ENCODE measurements at regions not wholly inside any gene's neighbourhood (a gene's known extent, or its start where the extent isn't known, plus 50 kb on each side); places are given as distances from the start of the nearest gene placed in this dataset.
"Not testable (repeated sequence)": the region's sequence is repeated elsewhere in the genome, so short reads cannot be mapped to it uniquely, and the experiment has no call there.

- DNase-seq: no peak
Measured at GRCh38 chr15:98025237-98025636, 64.7 kb downstream of the ARRDC4 start.

- no peak for DNase-seq
Measured at GRCh38 chr15:98034731-98035130, 74.2 kb downstream of the ARRDC4 start.

DNA sequence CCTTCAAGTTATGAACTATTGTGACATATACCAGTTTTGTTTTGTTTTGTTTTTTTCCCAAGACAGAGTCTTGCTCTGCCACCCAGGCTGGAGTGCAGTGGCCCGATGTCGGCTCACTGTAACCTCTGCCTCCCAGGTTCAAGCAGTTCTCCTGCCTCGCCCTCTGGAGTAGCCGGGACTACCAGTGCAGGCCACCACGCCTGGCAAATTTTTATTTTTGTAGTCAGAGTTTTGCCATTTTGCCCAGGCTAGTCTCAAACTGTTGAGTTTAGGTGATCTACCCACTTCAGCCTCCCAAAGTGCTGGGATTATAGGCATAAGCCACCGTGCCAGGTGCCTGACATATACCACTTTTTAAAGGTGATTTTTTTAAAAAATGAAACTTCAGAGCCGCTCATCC, 74.6 kb downstream of the ARRDC4 start:
- no peak for DNase-seq

DNA sequence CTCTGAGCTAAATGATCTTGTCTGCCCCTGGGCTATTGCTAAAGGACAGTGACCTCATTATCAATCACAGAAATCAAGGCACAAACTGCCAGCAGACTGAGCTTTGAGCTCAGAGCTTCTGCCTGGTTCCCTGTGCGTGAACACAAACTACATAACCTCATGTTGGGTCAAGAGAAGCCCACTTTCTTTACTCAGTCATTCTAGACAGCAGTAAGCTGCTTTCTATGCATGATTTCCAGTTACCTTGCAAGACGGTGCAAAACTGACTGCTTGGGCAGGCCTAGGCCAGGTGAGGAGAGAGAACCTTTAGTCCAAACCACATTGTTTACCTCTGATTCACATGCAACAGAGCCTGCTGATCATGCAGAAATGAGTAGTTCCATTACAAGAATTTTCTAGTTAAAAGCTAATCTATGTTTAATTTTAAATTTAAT, 75.1 kb downstream of the ARRDC4 start:
- no peak for DNase-seq

DNA sequence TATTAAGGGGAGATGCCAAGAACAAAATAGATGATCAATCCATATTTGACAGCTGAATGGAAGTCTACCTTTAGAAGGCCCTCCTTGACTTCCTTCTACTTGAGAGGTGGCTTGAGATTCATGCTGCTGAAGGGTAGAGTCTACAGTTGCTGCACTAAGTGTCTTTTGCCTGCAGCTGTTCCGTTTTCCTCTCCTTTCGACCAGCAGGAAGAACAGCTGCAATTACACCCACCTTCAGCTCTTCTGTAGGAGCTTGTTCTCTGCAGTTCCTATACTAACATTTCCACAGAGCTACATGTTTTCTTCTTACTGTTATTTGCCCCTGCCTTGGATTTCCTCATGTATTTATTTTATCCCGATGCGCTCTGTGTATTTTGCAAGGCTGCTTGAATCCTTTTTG, 79.1 kb downstream of the ARRDC4 start:
- no peak for DNase-seq

- DNase-seq: no peak
Measured at GRCh38 chr15:98040146-98040545, 79.6 kb downstream of the ARRDC4 start.

DNA sequence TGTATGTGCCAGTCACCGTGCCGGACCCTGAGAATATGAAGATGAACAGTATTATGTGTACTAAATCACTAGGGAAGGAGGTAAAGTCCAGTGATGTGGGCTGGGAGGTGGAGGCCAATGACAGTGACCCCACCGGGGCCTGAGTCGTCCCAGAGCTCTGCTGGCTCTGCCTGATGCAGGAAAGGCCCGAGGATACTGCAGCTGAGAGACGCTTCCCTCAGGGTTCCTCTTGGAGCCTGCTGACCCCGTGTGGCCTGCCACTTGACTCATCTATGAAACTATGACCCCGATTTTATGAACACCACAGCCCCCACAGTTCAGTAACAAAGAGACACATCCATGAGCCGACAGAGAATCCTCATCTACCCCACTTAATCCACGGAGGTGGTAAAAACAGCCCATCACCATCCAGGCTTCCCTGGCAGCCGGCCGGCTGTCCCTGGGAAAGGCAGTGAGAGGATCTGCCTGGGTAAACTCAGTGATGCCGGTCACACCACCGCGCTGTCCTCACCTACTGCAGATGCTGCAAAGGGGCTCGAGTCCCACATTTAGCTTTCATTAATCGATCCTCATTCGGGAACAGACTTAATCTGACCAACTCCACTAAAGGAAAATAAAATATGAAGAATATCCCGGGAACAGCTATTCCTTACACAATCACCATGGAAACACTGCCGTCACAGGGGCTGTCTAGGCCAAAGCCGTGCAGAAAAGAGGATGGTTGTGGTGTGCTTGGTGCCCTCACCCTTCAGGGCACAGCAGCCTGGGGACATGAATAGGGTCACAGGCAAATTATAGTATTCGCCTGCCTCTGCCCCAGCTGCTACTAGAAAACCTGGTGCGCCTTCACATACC, 82.9 kb downstream of the ARRDC4 start:
- no peak for DNase-seq

DNA sequence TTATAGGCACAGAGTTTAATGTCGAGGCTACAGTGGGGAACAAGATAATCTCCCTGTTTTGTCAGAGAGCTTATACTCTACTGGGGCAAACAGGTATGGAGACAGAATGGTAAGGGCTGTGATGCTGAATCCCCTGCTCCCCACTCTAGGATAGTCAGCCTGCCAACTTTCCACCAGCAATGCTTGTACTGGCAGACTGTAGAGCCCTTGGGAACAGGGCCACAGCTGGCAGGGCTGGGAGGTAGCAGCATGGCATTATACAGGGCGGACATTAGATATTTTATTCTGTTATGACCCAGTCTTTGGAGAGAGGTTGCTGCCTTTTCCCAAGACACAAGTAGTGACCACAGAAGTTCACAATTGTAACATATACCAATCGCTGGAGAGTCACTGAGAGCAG, 91.2 kb downstream of the ARRDC4 start:
- no peak for DNase-seq

DNA sequence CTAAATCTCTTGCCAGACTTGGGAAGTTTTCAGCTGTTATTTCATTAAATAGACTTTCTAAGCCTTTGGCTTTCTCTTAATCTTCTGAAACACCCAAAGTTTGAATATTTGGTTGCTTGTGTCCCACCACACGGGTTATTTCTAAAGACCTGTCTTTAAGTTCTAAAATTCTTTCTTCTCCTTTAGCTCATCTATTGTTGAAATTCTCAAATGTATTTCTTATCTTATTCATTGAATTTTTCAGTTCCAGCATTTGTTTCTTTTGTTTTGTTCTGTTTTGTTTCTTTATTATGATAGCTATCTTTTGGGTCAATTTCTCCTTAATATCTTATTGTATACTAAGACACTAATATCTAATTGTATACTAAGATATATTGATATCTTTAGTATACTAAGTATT, 97.0 kb downstream of the ARRDC4 start:
- DNase-seq: no peak

DNA sequence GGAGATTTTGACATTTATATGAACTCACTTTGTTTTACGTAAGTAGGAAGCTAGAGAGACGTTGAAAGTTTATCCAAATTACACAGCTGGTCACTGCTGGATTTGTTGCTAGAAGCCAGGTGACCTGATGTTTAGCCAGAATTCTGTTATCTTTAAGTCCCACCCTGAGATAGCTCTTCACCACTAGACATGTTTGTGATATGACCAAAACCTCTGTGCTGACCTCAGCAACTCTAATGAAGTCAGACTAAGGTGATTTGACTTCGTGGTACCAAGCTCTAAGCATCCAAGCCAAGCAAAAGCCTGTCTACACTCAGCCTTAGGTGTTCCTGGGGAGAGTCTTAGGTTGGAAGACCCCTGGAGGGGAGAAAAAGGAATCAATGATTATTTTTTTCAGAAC, 102.4 kb downstream of the ARRDC4 start:
- no peak for DNase-seq

DNA sequence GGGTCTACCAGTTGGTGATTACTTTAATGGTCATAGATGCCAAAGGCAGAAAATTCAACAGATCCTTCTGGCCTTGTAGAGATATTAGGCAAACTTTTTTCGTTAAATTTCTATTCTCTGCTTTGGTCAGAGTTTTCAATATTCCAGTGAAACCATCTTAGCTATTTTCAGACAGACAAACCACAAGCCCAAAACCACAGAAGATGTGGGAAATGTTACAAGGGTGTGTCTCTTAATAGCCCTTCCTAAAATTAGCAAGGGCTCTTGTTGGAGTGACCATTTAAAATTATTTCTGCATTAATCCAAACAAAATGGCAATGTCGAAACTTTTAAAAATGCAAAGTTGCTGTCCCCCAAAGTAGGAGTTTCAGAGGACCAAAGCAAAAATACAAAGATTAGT, 102.8 kb downstream of the ARRDC4 start:
- no peak for DNase-seq

DNA sequence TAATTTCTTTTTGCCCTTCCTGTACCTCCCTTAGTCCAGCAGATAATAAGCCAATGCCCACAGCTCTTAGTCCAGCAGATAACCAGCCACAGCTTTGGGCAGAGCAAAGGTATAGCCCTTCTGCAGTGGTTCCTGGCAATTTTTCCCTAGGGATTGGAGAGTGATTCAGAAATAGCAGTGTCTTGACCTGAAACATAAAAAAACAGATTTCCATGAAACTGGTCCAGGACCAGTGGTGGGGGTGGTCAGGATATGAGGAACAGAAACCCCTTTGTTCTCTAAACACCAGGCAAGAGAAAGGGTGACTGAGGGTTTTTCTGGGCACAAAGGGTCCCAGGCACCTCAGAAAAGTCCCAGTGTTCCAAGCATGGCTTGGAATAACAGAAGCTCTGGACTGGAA, 103.4 kb downstream of the ARRDC4 start:
- DNase-seq: no peak

DNA sequence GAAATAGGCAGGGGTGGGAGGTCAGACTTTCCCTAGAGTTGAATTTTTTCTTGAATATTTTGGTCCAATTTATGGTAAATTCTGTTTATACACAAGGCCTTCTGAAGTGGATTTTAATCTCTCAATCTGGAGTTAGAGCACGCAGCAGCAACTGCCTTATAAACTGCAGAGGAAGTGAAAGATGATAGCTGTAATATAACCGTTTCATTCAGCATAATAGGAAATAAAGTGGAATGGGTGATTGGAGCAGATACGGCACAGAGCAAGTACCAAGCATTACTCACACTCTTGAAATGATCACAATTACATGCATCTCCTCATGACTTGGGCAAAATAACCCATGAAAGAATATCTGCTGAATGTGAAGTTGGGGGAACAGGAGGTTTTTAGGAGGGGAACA, 106.8 kb downstream of the ARRDC4 start:
- DNase-seq: no peak

DNA sequence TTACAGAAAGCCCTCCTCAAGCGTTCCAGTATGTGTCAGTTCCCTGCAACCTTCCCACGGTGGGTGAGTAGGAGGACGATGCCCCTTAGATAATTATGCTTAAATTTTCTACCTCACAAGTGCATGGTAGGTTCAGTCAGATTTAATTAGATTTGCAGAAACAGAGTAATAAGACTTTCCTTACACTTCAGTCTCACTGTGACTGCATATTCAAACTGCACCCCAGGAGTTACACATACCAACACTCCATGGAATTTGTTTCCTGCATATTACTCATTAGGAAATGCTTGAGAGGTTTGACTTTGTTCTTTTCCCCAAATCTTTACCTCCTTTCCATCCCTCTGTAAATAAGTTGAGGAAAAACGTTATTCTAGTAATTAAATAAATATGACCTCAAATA, 108.8 kb downstream of the ARRDC4 start:
- DNase-seq: no peak

DNA sequence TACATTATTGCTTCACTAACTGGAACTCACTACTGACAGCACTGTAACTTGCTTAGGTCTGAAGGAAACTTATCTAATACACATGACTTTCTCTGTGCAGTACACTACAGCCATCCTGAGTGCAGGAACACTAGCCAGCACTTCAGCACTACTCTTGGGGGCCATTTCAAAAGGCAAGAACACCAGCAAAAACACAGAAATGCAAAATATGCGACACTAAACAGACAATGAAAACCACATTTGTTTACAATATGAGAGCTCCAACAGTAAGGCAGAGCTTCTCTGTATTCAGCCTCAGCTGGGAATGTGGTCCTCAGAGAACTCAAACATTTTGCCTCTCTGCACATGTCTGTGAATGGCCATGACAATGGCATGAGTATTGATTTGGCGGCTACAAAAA, 109.6 kb downstream of the ARRDC4 start:
- DNase-seq: no peak

- no peak for DNase-seq
Measured at GRCh38 chr15:98071786-98072185, 111.3 kb downstream of the ARRDC4 start.

- DNase-seq: no peak
Measured at GRCh38 chr15:98075441-98075840, 114.9 kb downstream of the ARRDC4 start.

DNA sequence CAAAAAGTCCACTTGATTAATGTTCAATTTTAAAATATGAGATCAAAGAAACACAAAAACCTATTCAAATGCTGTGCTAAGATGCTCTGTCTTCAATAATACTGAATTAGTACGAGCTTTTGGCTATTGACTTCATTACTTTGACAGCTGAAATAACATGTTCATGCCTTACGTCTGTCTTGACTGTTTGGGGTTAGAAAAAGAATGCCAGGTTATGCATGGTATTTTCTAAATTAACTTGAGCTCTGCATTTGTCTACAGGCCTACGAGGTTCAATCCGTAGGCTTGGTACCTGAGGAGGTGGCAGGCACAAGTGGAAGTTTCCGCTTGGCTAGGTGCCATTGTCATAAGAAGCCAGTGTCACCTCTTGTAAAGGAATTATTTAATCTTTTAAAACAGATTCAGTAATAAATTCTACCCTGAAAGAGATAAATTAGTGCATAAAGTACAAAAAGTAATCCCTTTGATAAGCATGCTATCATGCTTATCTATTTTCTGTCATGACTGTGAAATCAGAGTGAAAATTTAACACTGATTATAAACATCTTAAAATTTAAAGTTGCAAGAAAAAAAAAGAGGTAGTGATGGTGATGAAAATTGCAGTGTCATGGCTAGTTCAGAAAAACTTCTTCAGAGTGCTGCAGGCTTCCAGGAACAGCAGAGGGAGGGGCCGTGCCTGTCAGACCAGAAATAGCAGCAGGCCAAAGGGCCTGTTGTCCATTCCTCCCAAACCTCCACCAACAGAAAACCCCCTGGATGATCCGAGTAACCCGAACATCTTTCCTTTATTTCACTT, 115.7 kb downstream of the ARRDC4 start:
- DNase-seq: no peak

- no peak for DNase-seq
Measured at GRCh38 chr15:98077186-98077585, 116.7 kb downstream of the ARRDC4 start.

GRCh38 chr15:98080791-98081190, 120.3 kb downstream of the ARRDC4 start:
- no peak for DNase-seq

DNA sequence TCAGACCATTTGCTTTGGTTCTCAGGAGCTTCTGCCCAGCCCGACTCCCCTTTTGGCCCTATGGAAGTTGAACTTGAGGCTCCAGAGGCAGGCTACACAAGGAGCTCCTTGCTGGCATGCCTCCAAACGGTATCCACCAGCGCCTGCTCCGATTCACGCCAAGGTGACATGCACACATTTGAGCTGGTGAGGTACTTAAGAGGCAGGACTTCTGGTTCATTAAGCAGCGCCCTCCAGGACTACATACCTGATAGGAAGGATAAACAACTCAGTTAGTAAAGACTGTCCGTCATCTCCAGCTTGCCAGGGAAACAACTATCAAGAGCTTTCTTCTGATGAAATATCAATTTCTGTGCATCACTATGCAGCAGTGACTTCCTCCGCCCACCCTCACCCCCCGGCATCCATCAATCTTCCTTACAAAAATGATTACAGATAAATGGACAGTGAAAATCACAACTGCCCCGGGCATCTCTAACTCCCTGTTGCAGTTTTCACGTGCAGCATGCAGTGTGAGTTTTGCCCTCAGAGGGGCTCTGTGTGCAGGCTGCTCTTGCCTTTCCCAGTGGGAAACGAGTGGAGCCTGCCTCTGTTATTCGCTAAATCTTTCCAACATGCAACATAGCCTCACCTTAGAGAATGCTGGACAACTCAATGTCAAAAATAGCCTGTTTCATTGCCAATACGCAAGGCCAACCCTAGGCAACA, 122.9 kb downstream of the ARRDC4 start:
- no peak for DNase-seq

DNA sequence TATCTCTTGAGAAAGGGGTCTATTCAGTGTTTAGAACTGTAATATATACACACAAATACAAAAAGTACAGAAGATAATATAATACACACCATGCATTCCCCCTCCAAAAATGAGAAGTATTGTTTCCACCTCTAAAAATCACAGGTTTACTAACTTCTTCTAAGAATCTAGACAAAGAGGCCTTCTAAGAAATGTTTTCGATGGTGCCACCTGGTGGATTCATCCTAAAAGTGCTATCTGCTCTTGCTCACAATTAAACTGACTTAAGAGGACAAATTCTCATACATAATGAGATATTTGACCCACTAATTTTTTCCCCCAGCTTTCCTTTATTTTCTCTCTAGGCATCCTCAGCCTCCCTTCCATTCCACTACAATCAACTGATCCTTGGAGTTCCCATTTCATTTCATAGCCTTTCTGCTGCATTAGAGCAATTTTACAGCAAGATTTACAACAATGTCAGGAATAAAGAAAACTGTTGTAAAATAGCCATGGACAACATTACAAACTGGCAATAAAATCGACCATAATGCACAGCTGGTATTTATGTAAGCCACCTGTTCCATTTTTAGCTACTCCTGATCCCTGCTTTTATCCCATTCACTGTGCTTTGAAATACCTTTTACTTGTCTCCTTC, 124.6 kb downstream of the ARRDC4 start:
- peak; percentile 26 for DNase-seq

GRCh38 chr15:98088307-98088945, 127.9 kb downstream of the ARRDC4 start:
- DNase-seq: not testable (repeated sequence)

Measured in activated gamma-delta T cell treated with Interleukin-2 at 50 U/mL for 16 hours (primary cell).